Left cardiac atrium (tissue), 4 donors: ENCODE measurements at regions not wholly inside any gene's neighbourhood (a gene's known extent, or its start where the extent isn't known, plus 50 kb on each side); places are given as distances from the start of the nearest gene placed in this dataset.
"Not testable (repeated sequence)": the region's sequence is repeated elsewhere in the genome, so short reads cannot be mapped to it uniquely, and the experiment has no call there.

ENCODE experiments used
- ATAC-seq, 2 donors: fragments of 200-7000 bp; cut with Tn5 transposase; one replicate each; pipeline ENCODE4 v1.9.1; 2020; ENCODE audit warnings: mild to moderate bottlenecking in 2 of 2, moderate library complexity in 2 of 2
- DNase-seq: peaks from one replicate; pipeline ENCODE4 v3.0.0-alpha.2; 2020
- intact Hi-C, 2 donors: fragments of 100-400 bp; cut with DNase I; formaldehyde crosslinking; loops; one replicate each; pipeline versions ENCODE4 v1.14.1 to v1.15.1; 2022 to 2023
- donor health status: DM: no; HTN: yes; CAD: no.
- donor health status: DM: no; HTN: yes; CAD: no; lungs with severe emphysema.
- donor health status: DM: yes; HTN: yes; CAD: no.
- donor health status: Dilated cardiomyopathy.

DNA sequence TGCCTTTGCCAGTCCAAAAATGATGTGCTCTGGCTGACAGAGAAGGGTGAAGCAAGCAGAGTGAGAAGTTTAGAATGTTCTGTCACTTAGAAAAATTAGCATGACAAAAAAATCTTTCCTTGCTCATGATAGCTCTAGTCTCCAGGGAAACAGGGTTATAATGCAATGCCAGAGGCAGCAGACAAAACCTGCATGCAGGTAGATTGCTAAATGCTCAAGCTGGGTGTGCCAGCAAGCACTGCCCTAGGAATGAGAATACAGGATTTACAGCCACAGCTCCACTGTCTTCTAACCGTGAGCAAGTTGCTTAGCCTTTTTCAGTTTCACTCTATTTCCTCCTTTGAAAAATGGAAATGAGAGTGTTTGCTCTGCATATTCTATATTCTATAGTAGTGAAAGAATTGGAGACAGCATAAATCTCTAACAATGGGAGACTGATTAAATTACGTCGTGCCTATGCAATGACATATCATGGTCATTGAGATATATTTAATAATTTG is 516.6 kb upstream of the C16orf82 start:
- no peak for ATAC-seq

DNA sequence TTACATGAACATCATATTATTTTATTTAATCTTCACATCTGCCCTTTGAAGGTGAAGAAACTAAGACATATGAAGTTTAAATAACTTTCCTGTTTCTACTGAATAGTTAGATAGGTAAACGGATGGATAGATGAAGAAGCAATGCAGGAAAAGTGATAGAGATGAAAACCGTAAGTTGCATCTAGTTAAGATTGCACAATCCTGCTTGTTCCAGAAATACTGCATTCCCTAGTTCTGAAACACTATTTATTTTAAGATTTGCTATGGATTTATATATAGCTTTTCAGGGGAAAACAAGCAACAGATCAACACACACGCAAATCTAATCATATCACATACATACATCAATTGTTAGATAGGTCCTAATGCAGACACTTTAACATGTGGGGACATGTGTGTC is 512.7 kb upstream of the C16orf82 start:
- no peak for DNase-seq
- ATAC-seq: no peak
- intact Hi-C loops: no loop called here

More for the DNA sequence above, 516.6 kb upstream of the C16orf82 start:
- intact Hi-C loops: no loop called here
- DNase-seq: no peak

DNA sequence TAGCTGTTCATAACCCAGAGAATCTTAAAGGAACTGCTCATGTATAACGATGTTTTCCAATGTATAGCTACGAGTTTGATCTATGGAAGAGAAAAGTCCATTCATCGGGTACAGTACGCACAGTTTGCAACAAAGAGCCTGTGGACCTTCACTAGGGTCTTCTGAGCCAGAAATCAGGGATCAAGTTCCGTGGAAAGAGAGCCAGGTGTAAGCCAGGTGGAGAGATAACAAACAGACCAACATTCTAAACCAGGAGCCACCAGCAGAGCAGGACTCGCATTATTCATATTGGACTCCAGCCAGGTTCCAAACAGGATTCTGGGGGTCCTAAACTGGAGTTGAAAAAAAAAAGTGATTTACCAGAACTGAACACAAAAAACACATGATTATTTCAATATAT is 505.4 kb upstream of the C16orf82 start:
- DNase-seq (no peak), ATAC-seq (no peak)
- intact Hi-C loops: no loop called here

GRCh38 chr16:26563018-26563417 is 503.7 kb upstream of the C16orf82 start:
- intact Hi-C loops: no loop called here
- DNase-seq: no peak
- ATAC-seq: no peak

- intact Hi-C loops: no loop called here
- DNase-seq (no peak), ATAC-seq (no peak)
Measured at GRCh38 chr16:26567356-26567755, 499.4 kb upstream of the C16orf82 start.

DNA sequence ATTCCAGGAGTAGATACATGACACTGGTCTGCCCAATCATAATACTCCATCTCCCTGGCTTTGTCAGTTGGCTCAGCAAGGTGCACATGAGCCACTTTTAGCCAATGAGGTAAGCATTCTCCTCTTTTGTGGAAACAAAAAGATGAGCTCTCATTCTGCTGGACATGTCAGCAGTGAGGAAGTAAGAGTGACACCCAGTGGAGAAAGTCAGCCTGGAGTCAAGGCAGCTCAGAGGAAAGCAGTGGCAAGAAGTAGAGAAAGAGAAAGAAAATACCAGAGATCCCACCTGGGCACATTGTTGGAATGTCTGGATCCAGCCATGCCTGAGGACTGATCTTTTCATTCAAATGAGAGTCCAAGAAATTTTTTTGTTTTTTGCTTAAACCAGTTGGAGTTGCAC is 496.9 kb upstream of the C16orf82 start:
- intact Hi-C loops: no loop called here
- DNase-seq (no peak), ATAC-seq (no peak)

GRCh38 chr16:26578748-26579147 is 488.0 kb upstream of the C16orf82 start:
- DNase-seq (no peak), ATAC-seq (no peak)
- intact Hi-C loops: no loop called here

DNA sequence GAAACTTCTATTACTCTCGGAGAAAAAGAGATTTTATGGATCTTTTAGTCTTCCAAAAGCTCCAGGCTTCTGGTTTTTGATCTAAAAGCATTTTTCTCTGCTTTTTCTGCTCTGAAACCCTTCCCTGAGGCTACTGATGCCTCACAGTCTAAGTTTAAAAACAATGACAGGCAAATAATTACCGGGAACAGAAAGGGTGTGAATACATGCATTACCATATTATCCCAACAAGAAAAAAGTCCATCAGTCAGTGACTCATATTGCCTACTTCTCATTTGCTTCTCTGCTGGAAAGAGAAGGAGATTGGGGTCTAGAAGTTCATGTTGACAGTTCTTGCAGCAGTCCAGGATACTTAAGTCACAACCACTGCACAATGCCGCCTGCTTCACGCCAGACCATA is 482.9 kb upstream of the C16orf82 start:
- ATAC-seq (no peak), DNase-seq (no peak)

DNA sequence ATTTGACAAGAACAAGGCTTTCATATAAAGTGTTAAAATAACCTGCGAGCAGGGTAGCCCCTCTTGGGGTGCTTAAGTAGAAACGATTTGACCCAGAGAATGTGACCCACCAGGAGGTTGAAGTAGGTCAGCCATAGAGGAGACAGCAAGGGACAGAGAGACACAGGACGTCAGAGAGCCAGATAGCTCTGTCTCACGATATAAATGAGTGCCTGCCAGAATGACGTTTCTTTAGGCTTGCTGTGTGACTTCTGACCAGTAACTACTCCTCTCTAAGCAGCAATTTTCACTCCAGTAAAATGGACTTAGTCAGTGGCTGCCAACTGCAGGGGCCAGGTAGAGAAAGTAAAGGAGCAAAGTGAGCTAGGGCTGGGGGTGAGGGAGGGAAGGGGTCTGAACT is 473.0 kb upstream of the C16orf82 start:
- intact Hi-C loops: no loop called here
- no peak for DNase-seq
- ATAC-seq: no peak

More for the DNA sequence above, 482.9 kb upstream of the C16orf82 start:
- intact Hi-C loops: no loop called here

DNA sequence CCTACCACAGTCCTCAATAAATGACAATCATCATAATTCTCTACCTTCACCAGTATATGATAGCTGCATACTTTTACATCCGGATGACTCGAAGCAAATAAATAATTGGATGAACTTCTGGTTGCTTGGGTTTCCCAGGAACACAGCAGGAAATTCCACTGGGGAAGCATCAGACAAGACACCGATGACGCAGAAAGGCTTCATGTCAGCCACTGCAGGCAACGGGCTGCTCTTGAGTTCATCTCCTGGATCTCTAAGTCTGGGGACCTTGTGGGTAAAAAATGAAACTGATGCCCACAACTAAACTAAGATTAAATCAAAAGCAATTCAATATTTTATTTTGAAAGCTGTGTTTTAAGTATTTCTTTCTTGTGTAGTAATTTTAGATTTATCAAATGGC is 472.1 kb upstream of the C16orf82 start:
- no peak for DNase-seq
- intact Hi-C loops: no loop called here
- no peak for ATAC-seq

- intact Hi-C loops: no loop called here
Measured at GRCh38 chr16:26595199-26595598, 471.5 kb upstream of the C16orf82 start.

DNA sequence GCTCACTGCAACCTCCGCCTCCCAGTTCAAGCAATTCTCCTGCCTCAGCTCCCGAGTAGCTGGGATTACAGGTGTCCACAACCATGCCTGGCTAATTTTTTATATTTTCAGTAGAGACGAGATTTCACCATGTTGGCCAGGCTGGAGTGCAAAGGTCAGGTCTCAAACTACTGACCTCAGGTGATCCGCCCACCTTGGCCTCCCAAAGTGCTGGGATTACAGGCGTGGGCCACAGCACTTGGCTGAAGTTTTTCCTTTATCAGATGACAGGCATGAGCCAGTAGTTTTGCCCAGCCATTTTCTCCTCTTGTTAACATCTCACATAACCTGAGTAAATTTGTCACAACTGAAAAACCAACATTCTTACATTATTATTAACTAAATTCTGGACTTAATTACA is 470.7 kb upstream of the C16orf82 start:
- ATAC-seq, intact Hi-C loops, DNase-seq: not testable (repeated sequence)

More at GRCh38 chr16:26595199-26595598, 471.5 kb upstream of the C16orf82 start:
- DNase-seq (no peak), ATAC-seq (no peak)

GRCh38 chr16:26598061-26598460 is 468.7 kb upstream of the C16orf82 start:
- intact Hi-C loops: no loop called here
- no peak for ATAC-seq

DNA sequence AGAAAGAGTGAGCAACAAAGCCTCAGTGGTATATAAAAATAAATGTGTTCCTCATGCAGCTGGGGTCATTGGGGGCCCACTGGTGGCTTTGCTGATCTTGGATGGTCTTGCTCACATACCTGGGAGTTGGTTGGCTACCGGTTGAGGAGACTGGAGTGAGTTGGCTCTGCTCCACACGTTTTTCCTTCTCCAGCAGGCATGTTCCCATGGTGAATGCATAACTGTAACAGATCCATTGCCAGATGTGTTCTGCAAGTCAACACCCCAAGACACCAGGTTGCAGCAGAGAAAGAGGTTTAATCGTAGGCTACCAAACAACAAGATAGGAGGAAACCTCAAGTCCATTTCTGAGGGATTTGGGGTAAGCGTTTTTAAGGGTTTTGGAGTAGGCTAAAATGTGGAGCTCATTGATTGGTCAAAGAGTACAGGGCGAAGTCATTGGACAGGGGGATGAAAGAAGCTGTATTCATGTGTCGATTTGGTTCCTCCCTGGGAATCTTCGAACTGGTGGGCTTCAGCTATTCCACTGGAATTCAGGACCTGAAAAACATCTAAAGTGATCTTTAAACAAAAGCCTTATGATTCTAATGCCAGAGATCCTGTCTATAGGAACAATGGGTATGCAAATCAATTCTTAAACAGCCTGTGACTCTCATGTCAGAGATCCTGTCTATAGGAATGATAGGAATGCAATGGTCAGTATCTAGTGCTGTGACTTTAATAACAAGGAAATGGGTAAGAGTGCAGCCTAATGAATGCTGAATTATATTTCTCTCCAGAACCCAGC is 467.5 kb upstream of the C16orf82 start:
- intact Hi-C loops: no loop called here
- ATAC-seq (no peak), DNase-seq (no peak)

More at GRCh38 chr16:26598061-26598460, 468.7 kb upstream of the C16orf82 start:
- DNase-seq: no peak

DNA sequence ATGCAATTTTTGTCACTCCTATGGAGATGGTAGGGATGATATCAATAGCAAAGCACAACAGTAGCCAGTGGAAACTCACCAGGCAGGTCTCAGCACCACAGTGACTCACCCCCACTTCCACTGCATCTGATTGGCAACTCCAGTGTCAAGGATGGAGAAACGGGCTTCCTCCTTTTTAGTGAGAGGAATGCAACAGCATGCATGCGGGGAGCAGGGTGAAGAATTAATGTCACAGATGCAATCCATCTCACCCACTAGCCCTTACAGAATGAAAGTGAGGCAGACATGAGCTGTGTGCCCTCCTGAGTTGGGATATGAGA is 467.0 kb upstream of the C16orf82 start:
- no peak for ATAC-seq
- no peak for DNase-seq
- intact Hi-C loops: no loop called here

DNA sequence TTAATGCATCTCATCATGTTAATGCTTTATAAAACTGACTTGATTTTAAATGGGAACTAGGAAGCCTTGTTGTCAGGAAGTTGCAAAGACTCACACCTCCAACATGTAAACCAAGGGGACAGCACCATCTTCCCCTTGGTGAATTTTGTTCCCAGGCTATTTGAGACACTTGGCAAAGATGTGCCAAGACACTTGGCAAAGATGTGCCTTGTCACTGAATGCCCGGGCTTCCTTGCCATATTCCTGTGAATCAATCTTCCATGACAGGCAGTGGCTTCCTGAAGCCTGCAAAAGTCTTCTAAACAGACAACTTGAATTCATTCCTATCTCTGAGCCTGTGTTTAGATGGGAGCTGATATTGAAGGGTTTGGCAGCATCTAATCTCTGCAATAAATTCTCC is 465.4 kb upstream of the C16orf82 start:
- no peak for ATAC-seq
- DNase-seq: no peak
- intact Hi-C loops: no loop called here

GRCh38 chr16:26605626-26606271 is 461.0 kb upstream of the C16orf82 start:
- ATAC-seq (no peak), DNase-seq (no peak)
- intact Hi-C loops: no loop called here

GRCh38 chr16:26606381-26607150 is 460.2 kb upstream of the C16orf82 start:
- DNase-seq (no peak), ATAC-seq (no peak)
- intact Hi-C loops: no loop called here

DNA sequence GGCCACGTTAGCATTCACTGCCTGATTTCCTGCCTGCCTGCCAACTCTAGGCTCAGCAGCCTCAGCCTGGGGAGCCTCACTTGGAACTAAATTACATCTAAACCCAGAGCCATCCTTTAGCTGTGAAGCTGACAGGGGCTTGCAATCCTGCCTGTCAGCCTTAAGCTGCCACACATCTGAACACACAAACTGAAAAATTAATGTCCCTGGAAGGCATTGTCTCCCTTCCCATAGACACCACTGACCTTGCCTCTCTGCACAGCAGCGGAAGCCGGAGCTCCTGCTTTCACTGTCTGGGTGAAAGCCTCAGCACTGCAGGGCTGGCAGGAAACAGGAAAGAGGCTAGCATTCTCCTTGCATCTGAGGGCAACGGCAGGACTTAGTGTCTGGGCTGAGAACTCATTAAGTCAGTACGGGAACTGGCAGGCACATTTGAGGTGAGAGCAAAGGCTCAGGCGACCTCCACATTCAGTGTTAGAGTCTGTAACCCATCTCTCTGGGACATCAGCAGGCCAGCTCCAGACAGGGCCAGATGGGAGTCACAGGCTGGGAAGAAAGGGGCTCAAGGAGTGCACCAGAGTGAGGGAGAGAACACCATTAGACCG is 452.4 kb upstream of the C16orf82 start:
- DNase-seq (no peak), ATAC-seq (no peak)
- intact Hi-C loops: no loop called here

GRCh38 chr16:26623442-26623841 is 443.3 kb upstream of the C16orf82 start:
- intact Hi-C loops: no loop called here
- ATAC-seq (no peak), DNase-seq (no peak)
